IMR-90 (cell line): ENCODE measurements at regions not wholly inside any gene's neighbourhood (a gene's known extent, or its start where the extent isn't known, plus 50 kb on each side); places are given as distances from the start of the nearest gene placed in this dataset.

ENCODE experiments used
- ATAC-seq: fragments of 200-7000 bp; cut with Tn5 transposase; 2 replicates; pipeline ENCODE4 v1.9.1; 2020; ENCODE audit warnings: low read depth, mild to moderate bottlenecking, moderate library complexity
- BruUV-seq: library from RNA; stranded (reverse); fragments of 400-500 nt; replicated peaks from 2 replicates; lab custom pipeline; 2021; lab: Mats Ljungman, UMichigan
- CTCF ChIA-PET: fragments of 300-600 bp; formaldehyde crosslinking; extraction: SDS; loops from one replicate; lab custom pipeline; 2021; ENCODE audit warnings: antibody characterized with exemption; lab: Yijun Ruan, JAX
- POLR2A ChIA-PET: fragments of 300-600 bp; sonication (Branson Sonifier 250); formaldehyde crosslinking; loops from one replicate; lab custom pipeline; 2022; ENCODE audit warnings: antibody characterized with exemption; ENCODE audit not compliant: unreplicated experiment; lab: Charles Lee
- DNase-seq: peaks from one replicate; pipeline ENCODE4 v3.0.0; 2013
- H2AFZ ChIP-seq: replicated peaks from 2 replicates; pipeline ENCODE3; 2013; ENCODE audit warnings: low read length, mild to moderate bottlenecking; ENCODE audit not compliant: poor library complexity
- H2AK5ac ChIP-seq: 2 replicates; pipeline ENCODE4 v1.6.1; 2013; ENCODE audit warnings: low read depth, low read length, inconsistent platforms
- H2AK9ac ChIP-seq: replicated peaks from 2 replicates; pipeline ENCODE3; 2013; ENCODE audit warnings: mild to moderate bottlenecking, low read depth, low read length, moderate library complexity; ENCODE audit not compliant: poor library complexity
- H2BK120ac ChIP-seq: 2 replicates; pipeline ENCODE4 v1.6.1; 2013; ENCODE audit warnings: low read depth, low read length, inconsistent platforms
- H2BK15ac ChIP-seq: 3 replicates; pipeline ENCODE4 v1.6.1; 2013; ENCODE audit warnings: low read depth, low read length, inconsistent platforms
- H2BK20ac ChIP-seq: 2 replicates; pipeline ENCODE4 v1.6.1; 2013; ENCODE audit warnings: low read depth, mild to moderate bottlenecking, inconsistent platforms, low read length, moderate library complexity
- H2BK5ac ChIP-seq: 2 replicates; pipeline ENCODE4 v1.6.1; 2013; ENCODE audit warnings: mild to moderate bottlenecking, low read depth, low read length, inconsistent platforms; ENCODE audit not compliant: poor library complexity, severe bottlenecking
- H3K14ac ChIP-seq: replicated peaks from 2 replicates; pipeline ENCODE4 v1.6.1; 2013; ENCODE audit warnings: low read depth, low read length, inconsistent platforms
- H3K18ac ChIP-seq: 2 replicates; pipeline ENCODE4 v1.6.1; 2013; ENCODE audit warnings: low read depth, low read length, control low read depth
- H3K23ac ChIP-seq: 2 replicates; pipeline ENCODE4 v1.6.1; 2013; ENCODE audit warnings: low read depth, low read length, inconsistent platforms
- H3K27ac ChIP-seq: 2 replicates; pipeline ENCODE4 v1.5.1; 2013; ENCODE audit warnings: mild to moderate bottlenecking, control low read depth, low read length; ENCODE audit not compliant: insufficient read depth
- H3K27me3 ChIP-seq: 2 replicates; pipeline ENCODE4 v1.6.1; 2013; ENCODE audit warnings: low read length; ENCODE audit not compliant: control insufficient read depth, insufficient read depth
- H3K36me3 ChIP-seq: 2 replicates; pipeline ENCODE4 v1.6.1; 2013; ENCODE audit warnings: low read length, mixed read lengths; ENCODE audit not compliant: control insufficient read depth, insufficient read depth
- H3K4ac ChIP-seq: 2 replicates; pipeline ENCODE4 v1.6.1; 2013; ENCODE audit warnings: low read depth, low read length, inconsistent platforms
- H3K4me1 ChIP-seq: 2 replicates; pipeline ENCODE4 v1.6.1; 2013; ENCODE audit warnings: low read length, mixed read lengths; ENCODE audit not compliant: control insufficient read depth, insufficient read depth
- H3K4me2 ChIP-seq: 2 replicates; pipeline ENCODE4 v1.6.1; 2013; ENCODE audit warnings: low read depth, mild to moderate bottlenecking, control low read depth, low read length, moderate library complexity
- H3K4me3 ChIP-seq: 2 replicates; pipeline ENCODE4 v1.5.1; 2013; ENCODE audit warnings: low read depth, mild to moderate bottlenecking, control low read depth, low read length, moderate library complexity; ENCODE audit not compliant: insufficient read depth
- H3K56ac ChIP-seq: 2 replicates; pipeline ENCODE4 v1.6.1; 2013; ENCODE audit warnings: low read length, inconsistent platforms; ENCODE audit not compliant: insufficient read depth; ENCODE audit errors: extremely low read depth
- H3K79me1 ChIP-seq, 2 experiments: 2 replicates each; pipeline ENCODE4 v1.6.1; 2013; ENCODE audit warnings: low read length in 2 of 2, inconsistent platforms in 1 of 2, low read depth in 1 of 2
- H3K9ac ChIP-seq: 2 replicates; pipeline ENCODE4 v1.6.1; 2013; ENCODE audit warnings: low read depth, low read length, control low read depth
- H3K9me1 ChIP-seq: 2 replicates; pipeline ENCODE4 v1.6.1; 2013; ENCODE audit warnings: low read length, inconsistent platforms; ENCODE audit not compliant: insufficient read depth
- H3K9me3 ChIP-seq: 2 replicates; pipeline ENCODE4 v1.6.1; 2013; ENCODE audit warnings: low read length; ENCODE audit not compliant: control insufficient read depth, insufficient read depth
- H4K20me1 ChIP-seq: 2 replicates; pipeline ENCODE4 v1.6.1; 2013; ENCODE audit warnings: low read length, inconsistent platforms; ENCODE audit not compliant: insufficient read depth
- H4K5ac ChIP-seq: 2 replicates; pipeline ENCODE4 v1.6.1; 2013; ENCODE audit warnings: mild to moderate bottlenecking, low read depth, low read length, control low read depth
- H4K8ac ChIP-seq, 2 experiments: 2 replicates each; pipeline ENCODE4 v1.6.1; 2013; ENCODE audit warnings: low read depth in 2 of 2, low read length in 2 of 2, control low read depth in 1 of 2, inconsistent platforms in 1 of 2
- H4K91ac ChIP-seq: 2 replicates; pipeline ENCODE4 v1.6.1; 2013; ENCODE audit warnings: low read depth, low read length, inconsistent platforms; ENCODE audit not compliant: insufficient read depth
- BHLHE40 ChIP-seq: fragments of 150-350 bp; IDR thresholded peaks from 2 replicates; pipeline ENCODE4 v1.6.1; 2016; ENCODE audit warnings: mild to moderate bottlenecking, low read depth, low read length
- CEBPB ChIP-seq: IDR thresholded peaks from 2 replicates; pipeline ENCODE4 v1.6.1; 2012; ENCODE audit warnings: low read depth, low read length, improper control_type of control experiment
- CTCF ChIP-seq: conservative IDR thresholded peaks from 2 replicates; pipeline ENCODE4 v1.5.1; 2012; ENCODE audit warnings: mild to moderate bottlenecking, low read depth, low read length, improper control_type of control experiment
- WGBS, 2 experiments: methylation state at CpG; one replicate each; pipeline versions ENCODE4 v1.1.5 to v1.1.7; 2013; ENCODE audit warnings: missing lambda C conversion rate in 2 of 2; ENCODE audit not compliant: insufficient read length in 1 of 2; ENCODE audit errors: extremely low coverage in 2 of 2; 5-methylcytosine and 5-hydroxymethylcytosine counted together
- dilution Hi-C: fragments of 300-500 bp; cut with HindIII; formaldehyde crosslinking; loops from one replicate; pipeline ENCODE4 v1.14.3; 2018; ENCODE audit warnings: low sequenced_read_pairs; ENCODE audit not compliant: unreplicated experiment
- in situ Hi-C: fragments of 300-500 bp; cut with MboI; formaldehyde crosslinking; loops from 3 replicates; pipeline ENCODE4 v1.14.3; 2019; ENCODE audit warnings: low sequenced_read_pairs, inconsistent platforms, mixed read lengths
- intact Hi-C: fragments of 100-400 bp; cut with micrococcal nuclease; formaldehyde crosslinking; loops from 2 replicates; pipeline ENCODE4 v1.10.0; 2022

GRCh38 chr15:62603742-62604141, 438.7 kb upstream of the C2CD4B start:
- no peak overlapping the region for H2AK9ac ChIP-seq
- H4K8ac ChIP-seq, result no peak overlapping the region
- H3K27ac ChIP-seq, result no peak overlapping the region
- H2BK20ac ChIP-seq, result no peak overlapping the region
- no peak overlapping the region; the same call in 2 of the 3 replicates for H2BK15ac ChIP-seq
- H3K56ac ChIP-seq, result no peak overlapping the region
- in situ Hi-C loops, result no loop called here
- no peaks in the 10 kb centered on the region for H3K36me3 ChIP-seq
- DNase-seq, result no peak
- peak overlapping the region; percentile 45; the same call in 1 of the 2 replicates for H2AK5ac ChIP-seq
- no peak overlapping the region for H3K9ac ChIP-seq
- no peak overlapping the region for H3K14ac ChIP-seq
- H2AFZ ChIP-seq, result no peak overlapping the region
- no peak overlapping the region for H2BK120ac ChIP-seq
- peak overlapping the region; percentile 39; the same call in 1 of the 2 replicates for H3K4me2 ChIP-seq
- H4K5ac ChIP-seq, result no peak overlapping the region
- no peaks in the 10 kb centered on the region for H3K27me3 ChIP-seq
- no peak overlapping the region for H4K91ac ChIP-seq
- no peak overlapping the region for H3K4ac ChIP-seq
- H3K9me3 ChIP-seq, result peaks cover 5% of the 10 kb centered on the region
- no TSS peak for BruUV-seq
- ChIA-PET CTCF (interaction anchor here (0.6 to 1.6 kb wide), 2 partner anchors 59 to 139 kb away, joined by 4 to 5 read pairs; no protein-coding TSS in a partner anchor), POLR2A (interaction anchor here (0.6 kb wide), 1 partner anchor 48 kb away, joined by 5 read pairs; no protein-coding TSS in a partner anchor)
- no peak overlapping the region for H2BK5ac ChIP-seq
- H4K20me1 ChIP-seq, result peaks cover 5% of the 10 kb centered on the region
- no peak for ATAC-seq
- peaks cover 14% of the 10 kb centered on the region for H3K4me1 ChIP-seq
- intact Hi-C loops, result no loop called here
- peak; percentile 73 for TF ChIP-seq CEBPB
- TF ChIP-seq CTCF, result no peak
- TF ChIP-seq BHLHE40, result no peak
- H3K4me3 ChIP-seq, result no peak overlapping the region
- no peak overlapping the region for H3K23ac ChIP-seq
- no CpG with 5 or more reads among the region's 1 CpG for WGBS, 2 experiments
- H3K79me1 ChIP-seq, result peaks cover 10 to 20% of the 10 kb centered on the region in 2 experiments
- peak overlapping the region; percentile 68; the same call in 1 of the 2 replicates for H3K18ac ChIP-seq
- dilution Hi-C loops, result no loop called here
- peaks cover 13% of the 10 kb centered on the region for H3K9me1 ChIP-seq
